PC-9 (cell line): ENCODE measurements at regions not wholly inside any gene's neighbourhood (a gene's known extent, or its start where the extent isn't known, plus 50 kb on each side); places are given as distances from the start of the nearest gene placed in this dataset.

Experiments
- CTCF ChIP-seq: fragments of 200-600 bp; sonication (generic); conservative IDR thresholded peaks from 2 replicates; pipeline ENCODE4 v1.6.1; 2017; ENCODE audit warnings: mixed run types, antibody characterized with exemption, mild to moderate bottlenecking, moderate library complexity
- EZH2 ChIP-seq: fragments of 200-600 bp; sonication (generic); IDR thresholded peaks from 2 replicates; pipeline ENCODE4 v1.8.0; 2017; ENCODE audit warnings: antibody characterized with exemption, low read depth

GRCh38 chr11:115656041-115656440, 151.8 kb upstream of the CADM1 start:
- TF ChIP-seq CTCF (no peak), EZH2 (no peak)
